Transverse colon (tissue), 4 donors: ENCODE measurements at regions not wholly inside any gene's neighbourhood (a gene's known extent, or its start where the extent isn't known, plus 50 kb on each side); places are given as distances from the start of the nearest gene placed in this dataset.

Experiments used
- POLR2AphosphoS5 ChIP-seq, 3 donors: sonication (generic); formaldehyde crosslinking; IDR thresholded peaks; one replicate each; pipeline ENCODE4 v1.6.1; 2016; ENCODE audit warnings: antibody characterized with exemption in 3 of 3
- TF ChIP-seq, protein P1 (sequence below), 5 experiments: fragments of 200-600 bp in 3 of 5; fragments of 450-650 bp in 2 of 5; sonication (generic) in 3 of 5; IDR thresholded peaks; 1 replicate in 2 of 5; 2 replicates in 3 of 5; pipeline ENCODE4 v1.5.1; 2016 to 2017; ENCODE audit warnings: antibody characterized with exemption in 5 of 5, inconsistent platforms in 3 of 5, mild to moderate bottlenecking in 2 of 5, moderate library complexity in 1 of 5

DNA sequence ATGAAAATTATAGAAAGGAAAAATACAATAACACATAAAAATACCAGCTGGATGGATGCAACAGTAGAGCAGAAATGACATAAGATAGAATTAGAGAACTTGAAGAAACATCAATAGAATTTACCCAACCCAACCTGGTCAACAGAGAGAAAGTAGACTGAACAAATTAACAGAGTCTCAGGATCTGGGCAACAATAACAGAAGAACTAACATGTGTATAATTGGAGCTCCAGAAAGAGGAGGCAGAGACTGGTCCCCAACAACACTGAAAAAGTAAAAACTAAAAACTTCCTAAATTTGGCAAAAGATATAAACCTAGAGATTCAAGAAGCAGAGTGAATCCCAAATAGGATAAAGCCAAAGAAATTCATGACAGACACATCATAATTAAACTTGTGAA lies 458.8 kb downstream of the RPS24 start:
- TF ChIP-seq, protein P1, sequence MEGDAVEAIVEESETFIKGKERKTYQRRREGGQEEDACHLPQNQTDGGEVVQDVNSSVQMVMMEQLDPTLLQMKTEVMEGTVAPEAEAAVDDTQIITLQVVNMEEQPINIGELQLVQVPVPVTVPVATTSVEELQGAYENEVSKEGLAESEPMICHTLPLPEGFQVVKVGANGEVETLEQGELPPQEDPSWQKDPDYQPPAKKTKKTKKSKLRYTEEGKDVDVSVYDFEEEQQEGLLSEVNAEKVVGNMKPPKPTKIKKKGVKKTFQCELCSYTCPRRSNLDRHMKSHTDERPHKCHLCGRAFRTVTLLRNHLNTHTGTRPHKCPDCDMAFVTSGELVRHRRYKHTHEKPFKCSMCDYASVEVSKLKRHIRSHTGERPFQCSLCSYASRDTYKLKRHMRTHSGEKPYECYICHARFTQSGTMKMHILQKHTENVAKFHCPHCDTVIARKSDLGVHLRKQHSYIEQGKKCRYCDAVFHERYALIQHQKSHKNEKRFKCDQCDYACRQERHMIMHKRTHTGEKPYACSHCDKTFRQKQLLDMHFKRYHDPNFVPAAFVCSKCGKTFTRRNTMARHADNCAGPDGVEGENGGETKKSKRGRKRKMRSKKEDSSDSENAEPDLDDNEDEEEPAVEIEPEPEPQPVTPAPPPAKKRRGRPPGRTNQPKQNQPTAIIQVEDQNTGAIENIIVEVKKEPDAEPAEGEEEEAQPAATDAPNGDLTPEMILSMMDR (IDR thresholded peaks at IDR 0.05) = no peak
- no peak for TF ChIP-seq POLR2AphosphoS5 (IDR thresholded peaks at IDR 0.05)
